GM18519 (cell line): ENCODE measurements at regions not wholly inside any gene's neighbourhood (a gene's known extent, or its start where the extent isn't known, plus 50 kb on each side); places are given as distances from the start of the nearest gene placed in this dataset.

Experiments used
- ATAC-seq: cut with Tn5 transposase; IDR thresholded peaks from one replicate; pipeline ENCODE4 v1.9.1; 2021; ENCODE audit warnings: mild to moderate bottlenecking, moderate library complexity; ENCODE audit not compliant: unreplicated experiment, low FRiP score

- no peak for ATAC-seq
These were observed 919.9 kb upstream of the MIR17HG start for GRCh38 chr13:90427322-90428272.

- ATAC-seq = no peak
These were observed 918.8 kb upstream of the MIR17HG start for GRCh38 chr13:90428522-90429210.

GRCh38 chr13:90430127-90430526 is 917.4 kb upstream of the MIR17HG start:
- no peak for ATAC-seq

- ATAC-seq = no peak
These were observed 910.8 kb upstream of the MIR17HG start for GRCh38 chr13:90436697-90437096.

GRCh38 chr13:90438576-90438975 is 908.9 kb upstream of the MIR17HG start:
- no peak for ATAC-seq

- ATAC-seq = no peak
These were observed 904.2 kb upstream of the MIR17HG start for GRCh38 chr13:90443268-90443667.

- no peak for ATAC-seq
These were observed 903.3 kb upstream of the MIR17HG start for GRCh38 chr13:90444232-90444631.

GRCh38 chr13:90445179-90445578 is 902.3 kb upstream of the MIR17HG start:
- no peak for ATAC-seq

GRCh38 chr13:90447034-90447733 is 900.3 kb upstream of the MIR17HG start:
- ATAC-seq = no peak

GRCh38 chr13:90447734-90448101 is 899.8 kb upstream of the MIR17HG start:
- ATAC-seq = no peak

GRCh38 chr13:90448466-90449037 is 898.9 kb upstream of the MIR17HG start:
- no peak for ATAC-seq

GRCh38 chr13:90453342-90453741 is 894.1 kb upstream of the MIR17HG start:
- ATAC-seq = no peak

- no peak for ATAC-seq
These were observed 893.4 kb upstream of the MIR17HG start for GRCh38 chr13:90454002-90454636.

- ATAC-seq = no peak
These were observed 892.4 kb upstream of the MIR17HG start for GRCh38 chr13:90455067-90455466.

- ATAC-seq = no peak
These were observed 891.7 kb upstream of the MIR17HG start for GRCh38 chr13:90455823-90456222.

GRCh38 chr13:90461398-90461797 is 886.1 kb upstream of the MIR17HG start:
- no peak for ATAC-seq

GRCh38 chr13:90477216-90477615 is 870.3 kb upstream of the MIR17HG start:
- ATAC-seq = no peak

GRCh38 chr13:90483906-90484305 is 863.6 kb upstream of the MIR17HG start:
- ATAC-seq = no peak

GRCh38 chr13:90485436-90485835 is 862.1 kb upstream of the MIR17HG start:
- ATAC-seq = no peak

- no peak for ATAC-seq
These were observed 854.6 kb upstream of the MIR17HG start for GRCh38 chr13:90492872-90493271.
